HL-60 (cell line): ENCODE measurements at regions not wholly inside any gene's neighbourhood (a gene's known extent, or its start where the extent isn't known, plus 50 kb on each side); places are given as distances from the start of the nearest gene placed in this dataset.

ENCODE experiments used
- DNase-seq, 2 experiments: peaks; one replicate each; pipeline ENCODE4 v3.0.0-alpha.2; 2010 to 2020; ENCODE audit warnings: low read depth in 1 of 2, low spot score in 1 of 2
- H3K27ac ChIP-seq: fragments of 250-450 bp; sonication (Bioruptor Pico); replicated peaks from 2 replicates; pipeline ENCODE4 v1.5.1; 2020; ENCODE audit warnings: mild to moderate bottlenecking, moderate library complexity
- H3K27me3 ChIP-seq: fragments of 250-450 bp; sonication (Bioruptor Pico); 2 replicates; pipeline ENCODE4 v1.5.1; 2021; ENCODE audit warnings: mild to moderate bottlenecking, moderate library complexity; ENCODE audit not compliant: insufficient read depth, poor library complexity, severe bottlenecking
- H3K4me3 ChIP-seq: replicated peaks from 2 replicates; pipeline ENCODE4 v1.5.1; 2011; ENCODE audit warnings: mild to moderate bottlenecking, control low read depth, low read length; ENCODE audit not compliant: insufficient read depth
- GABPA ChIP-seq: IDR thresholded peaks from 2 replicates; pipeline ENCODE4 v1.6.1; 2012; ENCODE audit warnings: low read depth
- POLR2AphosphoS5 ChIP-seq: IDR thresholded peaks from 2 replicates; pipeline ENCODE4 v1.6.1; 2012; ENCODE audit warnings: low read depth
- SPI1 ChIP-seq: IDR thresholded peaks from 2 replicates; pipeline ENCODE4 v1.6.1; 2012; ENCODE audit warnings: low read depth, mild to moderate bottlenecking, borderline replicate concordance
- TF ChIP-seq, protein P1 (sequence below): IDR thresholded peaks from one replicate; pipeline ENCODE4 v1.5.1; 2011; ENCODE audit warnings: low read length, control low read depth, inconsistent platforms; ENCODE audit not compliant: insufficient read depth
- TF ChIP-seq, protein P2 (sequence below): IDR thresholded peaks from 2 replicates; pipeline ENCODE4 v1.6.1; 2012; ENCODE audit warnings: low read depth; ENCODE audit not compliant: insufficient replicate concordance

DNA sequence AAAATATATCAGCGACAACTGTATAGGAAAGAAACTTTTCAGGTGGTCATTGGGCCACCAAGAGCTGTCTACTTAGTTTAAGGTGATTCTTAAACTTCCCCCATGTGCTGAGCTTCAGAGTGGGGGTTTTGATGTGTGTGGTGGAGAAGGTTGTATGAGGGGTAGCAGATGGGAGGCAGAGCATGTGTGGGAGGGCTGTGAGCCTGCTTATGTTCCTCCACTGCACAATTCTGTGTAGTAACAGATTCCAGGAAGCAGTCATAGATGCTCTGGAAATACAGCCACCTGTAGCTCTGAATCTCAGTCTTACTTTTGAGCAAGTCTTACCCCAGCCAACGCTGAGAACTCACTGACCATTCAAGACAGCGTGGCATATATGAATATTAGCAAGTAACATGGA, 95.3 kb upstream of the SPATA13 start:
- Histone ChIP-seq H3K27me3 (no peaks in the 10 kb centered on the region), H3K4me3 (no peak overlapping the region), H3K27ac (no peak overlapping the region)
- TF ChIP-seq SPI1 (no peak), GABPA (no peak), POLR2AphosphoS5 (no peak)
- TF ChIP-seq, protein P1, sequence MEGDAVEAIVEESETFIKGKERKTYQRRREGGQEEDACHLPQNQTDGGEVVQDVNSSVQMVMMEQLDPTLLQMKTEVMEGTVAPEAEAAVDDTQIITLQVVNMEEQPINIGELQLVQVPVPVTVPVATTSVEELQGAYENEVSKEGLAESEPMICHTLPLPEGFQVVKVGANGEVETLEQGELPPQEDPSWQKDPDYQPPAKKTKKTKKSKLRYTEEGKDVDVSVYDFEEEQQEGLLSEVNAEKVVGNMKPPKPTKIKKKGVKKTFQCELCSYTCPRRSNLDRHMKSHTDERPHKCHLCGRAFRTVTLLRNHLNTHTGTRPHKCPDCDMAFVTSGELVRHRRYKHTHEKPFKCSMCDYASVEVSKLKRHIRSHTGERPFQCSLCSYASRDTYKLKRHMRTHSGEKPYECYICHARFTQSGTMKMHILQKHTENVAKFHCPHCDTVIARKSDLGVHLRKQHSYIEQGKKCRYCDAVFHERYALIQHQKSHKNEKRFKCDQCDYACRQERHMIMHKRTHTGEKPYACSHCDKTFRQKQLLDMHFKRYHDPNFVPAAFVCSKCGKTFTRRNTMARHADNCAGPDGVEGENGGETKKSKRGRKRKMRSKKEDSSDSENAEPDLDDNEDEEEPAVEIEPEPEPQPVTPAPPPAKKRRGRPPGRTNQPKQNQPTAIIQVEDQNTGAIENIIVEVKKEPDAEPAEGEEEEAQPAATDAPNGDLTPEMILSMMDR, result no peak
- TF ChIP-seq, protein P2, sequence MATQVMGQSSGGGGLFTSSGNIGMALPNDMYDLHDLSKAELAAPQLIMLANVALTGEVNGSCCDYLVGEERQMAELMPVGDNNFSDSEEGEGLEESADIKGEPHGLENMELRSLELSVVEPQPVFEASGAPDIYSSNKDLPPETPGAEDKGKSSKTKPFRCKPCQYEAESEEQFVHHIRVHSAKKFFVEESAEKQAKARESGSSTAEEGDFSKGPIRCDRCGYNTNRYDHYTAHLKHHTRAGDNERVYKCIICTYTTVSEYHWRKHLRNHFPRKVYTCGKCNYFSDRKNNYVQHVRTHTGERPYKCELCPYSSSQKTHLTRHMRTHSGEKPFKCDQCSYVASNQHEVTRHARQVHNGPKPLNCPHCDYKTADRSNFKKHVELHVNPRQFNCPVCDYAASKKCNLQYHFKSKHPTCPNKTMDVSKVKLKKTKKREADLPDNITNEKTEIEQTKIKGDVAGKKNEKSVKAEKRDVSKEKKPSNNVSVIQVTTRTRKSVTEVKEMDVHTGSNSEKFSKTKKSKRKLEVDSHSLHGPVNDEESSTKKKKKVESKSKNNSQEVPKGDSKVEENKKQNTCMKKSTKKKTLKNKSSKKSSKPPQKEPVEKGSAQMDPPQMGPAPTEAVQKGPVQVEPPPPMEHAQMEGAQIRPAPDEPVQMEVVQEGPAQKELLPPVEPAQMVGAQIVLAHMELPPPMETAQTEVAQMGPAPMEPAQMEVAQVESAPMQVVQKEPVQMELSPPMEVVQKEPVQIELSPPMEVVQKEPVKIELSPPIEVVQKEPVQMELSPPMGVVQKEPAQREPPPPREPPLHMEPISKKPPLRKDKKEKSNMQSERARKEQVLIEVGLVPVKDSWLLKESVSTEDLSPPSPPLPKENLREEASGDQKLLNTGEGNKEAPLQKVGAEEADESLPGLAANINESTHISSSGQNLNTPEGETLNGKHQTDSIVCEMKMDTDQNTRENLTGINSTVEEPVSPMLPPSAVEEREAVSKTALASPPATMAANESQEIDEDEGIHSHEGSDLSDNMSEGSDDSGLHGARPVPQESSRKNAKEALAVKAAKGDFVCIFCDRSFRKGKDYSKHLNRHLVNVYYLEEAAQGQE, result no peak
- no peak for DNase-seq

DNA sequence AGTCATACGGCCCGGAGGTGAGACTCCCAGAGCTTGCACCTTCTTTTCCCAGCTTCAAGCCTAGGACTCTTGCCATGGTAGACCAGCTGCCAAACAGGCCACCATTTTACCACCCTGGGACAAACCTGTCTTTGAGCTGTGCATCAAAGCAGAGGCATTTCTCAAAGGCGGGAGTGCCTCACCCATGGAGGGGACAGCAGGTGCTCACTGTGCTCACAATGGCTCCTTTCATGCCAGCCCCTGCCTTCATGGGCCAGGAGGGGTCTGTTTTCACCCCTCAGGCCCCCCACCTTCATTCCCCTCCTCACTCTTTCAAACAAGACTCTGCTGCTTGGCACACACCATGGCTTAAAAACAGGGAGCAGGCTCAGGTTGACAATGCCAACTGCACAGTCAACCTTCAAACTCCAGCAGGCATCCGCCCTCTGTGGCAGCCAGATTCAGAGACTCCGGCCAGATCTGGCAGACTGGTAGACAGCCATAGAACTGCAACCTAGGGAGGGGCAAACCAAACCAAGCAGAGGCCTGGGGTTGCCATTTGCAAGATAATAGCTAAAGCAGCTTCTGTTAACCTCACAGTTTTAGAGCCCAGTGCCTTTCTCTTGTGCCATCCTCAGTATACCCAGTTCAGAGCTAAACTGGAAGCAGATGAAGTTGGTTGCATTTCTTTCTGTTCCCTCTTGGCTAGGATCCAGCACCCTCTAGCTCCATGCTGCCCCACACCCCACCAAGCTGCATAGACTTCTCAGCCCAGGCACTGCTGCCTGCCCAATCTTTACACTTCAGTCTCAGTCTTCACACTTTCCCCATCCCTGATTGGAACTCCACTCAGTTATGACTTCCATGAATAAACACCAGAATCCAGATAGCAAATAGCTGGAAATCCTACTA, 93.9 kb upstream of the SPATA13 start:
- DNase-seq, result no peak
- no peak overlapping the region for H3K27ac ChIP-seq
- no peaks in the 10 kb centered on the region for H3K27me3 ChIP-seq
- no peak overlapping the region for H3K4me3 ChIP-seq
- TF ChIP-seq GABPA (no peak), POLR2AphosphoS5 (no peak), SPI1 (no peak)
- TF ChIP-seq, protein P2, result no peak
- TF ChIP-seq, protein P1, result no peak

DNA sequence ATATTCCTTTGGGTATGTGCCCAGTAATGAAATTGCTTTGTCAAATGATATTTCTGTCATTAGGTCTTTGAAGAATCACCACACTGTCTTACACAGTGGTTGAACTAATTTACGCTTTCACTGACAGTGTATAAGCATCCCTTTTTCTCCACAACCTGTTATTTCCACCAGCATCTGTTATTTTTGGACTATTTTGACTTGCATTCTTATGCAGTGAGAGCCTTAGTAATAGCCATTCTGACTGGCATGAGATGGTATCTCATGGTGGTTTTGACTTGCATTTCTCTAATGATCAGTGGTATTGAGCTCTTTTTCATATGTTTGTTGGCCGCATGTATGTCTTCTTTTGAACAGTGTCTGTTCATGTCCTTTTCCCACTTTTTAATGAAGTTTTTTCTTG, 92.0 kb upstream of the SPATA13 start:
- Histone ChIP-seq H3K27ac (no peak overlapping the region), H3K27me3 (no peaks in the 10 kb centered on the region), H3K4me3 (no peak overlapping the region)
- DNase-seq, result no peak
- TF ChIP-seq POLR2AphosphoS5 (no peak), SPI1 (no peak), GABPA (no peak)
- TF ChIP-seq, protein P1, result no peak
- TF ChIP-seq, protein P2, result no peak
